Hypothalamus (tissue), 51 donors: ENCODE measurements at regions not wholly inside any gene's neighbourhood (a gene's known extent, or its start where the extent isn't known, plus 50 kb on each side); places are given as distances from the start of the nearest gene placed in this dataset.

Source experiments
- DNase-seq, 51 donors: peaks; one replicate each; lab custom pipeline; 2025; lab: John Stamatoyannopoulos, UW

- no peak for DNase-seq
These were observed 116.3 kb downstream of the ANKRD60 start for GRCh38 chr20:58112017-58112781.

- DNase-seq = peak in 13 of 51 donors; percentile 6 to 41 (median 17)
These were observed 117.0 kb downstream of the ANKRD60 start for GRCh38 chr20:58111310-58112016.

GRCh38 chr20:58109918-58110635, 118.4 kb downstream of the ANKRD60 start:
- no peak for DNase-seq

GRCh38 chr20:58109126-58109880, 119.2 kb downstream of the ANKRD60 start:
- DNase-seq = no peak

- no peak for DNase-seq
These were observed 120.9 kb downstream of the ANKRD60 start for GRCh38 chr20:58107533-58107932.

GRCh38 chr20:58106143-58106750, 122.2 kb downstream of the ANKRD60 start:
- DNase-seq = no peak

GRCh38 chr20:58103961-58104360, 124.5 kb downstream of the ANKRD60 start:
- no peak for DNase-seq

- DNase-seq = no peak
These were observed 124.9 kb downstream of the ANKRD60 start for GRCh38 chr20:58103517-58103904.

- peak in 1 of 51 donors; percentile 18 for DNase-seq
These were observed 125.5 kb downstream of the ANKRD60 start for GRCh38 chr20:58102744-58103516.

- DNase-seq = no peak
These were observed 126.2 kb downstream of the ANKRD60 start for GRCh38 chr20:58102261-58102660.

GRCh38 chr20:58100731-58101356, 127.6 kb downstream of the ANKRD60 start:
- no peak for DNase-seq

- no peak for DNase-seq
These were observed 128.3 kb downstream of the ANKRD60 start for GRCh38 chr20:58099956-58100730.

GRCh38 chr20:58099291-58099935, 129.0 kb downstream of the ANKRD60 start:
- no peak for DNase-seq

GRCh38 chr20:58098571-58098970, 129.9 kb downstream of the ANKRD60 start:
- no peak for DNase-seq

GRCh38 chr20:58097943-58098342, 130.5 kb downstream of the ANKRD60 start:
- no peak for DNase-seq

- DNase-seq = no peak
These were observed 131.0 kb downstream of the ANKRD60 start for GRCh38 chr20:58097429-58097828.

- DNase-seq = no peak
These were observed 131.5 kb downstream of the ANKRD60 start for GRCh38 chr20:58096880-58097423.
